ENCODE measurements at regions not wholly inside any gene's neighbourhood (a gene's known extent, or its start where the extent isn't known, plus 50 kb on each side); places are given as distances from the start of the nearest gene placed in this dataset.

DNA sequence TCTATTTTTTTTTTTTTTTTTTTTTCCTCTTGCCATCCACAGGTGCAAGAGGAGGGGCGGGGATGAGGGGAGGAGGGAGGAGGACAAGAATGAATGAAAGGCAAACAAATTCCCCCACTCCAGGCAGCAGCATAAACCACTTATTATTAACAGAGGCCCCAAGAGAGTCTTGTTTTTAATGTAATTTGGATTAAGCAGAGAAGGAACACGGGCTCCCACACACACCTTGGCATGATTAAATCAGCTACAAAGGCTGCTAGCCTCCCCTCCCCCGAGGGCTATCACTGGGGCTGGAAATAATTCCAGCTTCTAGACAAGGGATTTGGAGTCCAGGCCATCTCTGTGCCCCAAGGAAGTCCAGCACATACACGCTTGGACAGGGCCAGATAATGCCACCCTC lies 93.4 kb upstream of the DRD2 start (continued):
- TF ChIP-seq PBX3 (IDR thresholded peaks at IDR 0.05; ENCODE audit: insufficient replicate concordance, low read depth, low read length) (no peak), BRCA1 (IDR thresholded peaks at IDR 0.05; ENCODE audit: low read depth, low read length) (no peak), RUNX3 (IDR thresholded peaks at IDR 0.05; ENCODE audit: low read length) (no peak), SMAD1 (IDR thresholded peaks at IDR 0.05; ENCODE audit: low read depth, partially characterized antibody) (no peak)

GRCh38 chr11:113567867-113568544 lies 92.8 kb upstream of the DRD2 start:
- 14% methylated on average over 9 of the region's 11 CpGs for WGBS (ENCODE audit: insufficient coverage, insufficient replicate concordance, low lambda C conversion rate, missing lambda C conversion rate)
- H3K27me3 ChIP-seq (replicated peaks in 1 of 2; ENCODE audit: control insufficient read depth in 2 of 2, insufficient read depth in 2 of 2, low read length in 1 of 2), result no peaks in the 10 kb centered on the region; a peak in 1 of 4 replicates
- H3K9me3 ChIP-seq (replicated peaks; ENCODE audit: control insufficient read depth, insufficient read depth, low read length), result no peaks in the 10 kb centered on the region
- H3K27ac ChIP-seq (ENCODE audit: control insufficient read depth, insufficient read depth), result no peak overlapping the region
- no peaks in the 10 kb centered on the region for H3K79me2 ChIP-seq (ENCODE audit: control insufficient read depth, insufficient read depth, low read length)
- H4K20me1 ChIP-seq (ENCODE audit: control insufficient read depth, insufficient read depth), result no peaks in the 10 kb centered on the region
- H3K4me1 ChIP-seq (ENCODE audit: control insufficient read depth, insufficient read depth, low read length), result no peaks in the 10 kb centered on the region
- H3K4me2 ChIP-seq (ENCODE audit: control insufficient read depth, insufficient read depth), result no peak overlapping the region
- CTCF ChIA-PET, result no interaction called here
- RAD21 ChIA-PET (ENCODE audit: unreplicated experiment), result no interaction called here
- intact Hi-C loops (cut with micrococcal nuclease; ENCODE audit: unreplicated experiment), result no loop called here
- no peak for DNase-seq (ENCODE audit: low read depth, low spot score)
- FAIRE-seq, result no peak
- TF ChIP-seq BRCA1 (IDR thresholded peaks at IDR 0.05; ENCODE audit: low read depth, low read length), result no peak
- no peak for TF ChIP-seq HDGF (IDR thresholded peaks at IDR 0.05)
- no peak overlapping the region for H3K4me3 ChIP-seq
- BruUV-seq (replicated peaks), result no TSS peak
- in situ Hi-C loops (cut with MboI), result no loop called here
- H3K9ac ChIP-seq (ENCODE audit: control insufficient read depth, insufficient read depth, low read length), result no peak overlapping the region
- no peaks in the 10 kb centered on the region for H3K36me3 ChIP-seq (ENCODE audit: control insufficient read depth in 2 of 2, insufficient read depth in 2 of 2, low read length in 1 of 2)
- POLR2A ChIA-PET, result no interaction called here
- H2AFZ ChIP-seq (ENCODE audit: control insufficient read depth, low read depth, low read length), result no peak overlapping the region
- ATAC-seq, result no peak
- SMC1A ChIA-PET (ENCODE audit: uncharacterized antibody, unreplicated experiment), result no interaction called here
